GM12865 (cell line): ENCODE measurements at regions not wholly inside any gene's neighbourhood (a gene's known extent, or its start where the extent isn't known, plus 50 kb on each side); places are given as distances from the start of the nearest gene placed in this dataset.

Experiments used
- DNase-seq: peaks from one replicate; pipeline ENCODE4 v3.0.0; 2010; ENCODE audit warnings: low read depth
- H3K4me3 ChIP-seq: 2 replicates; pipeline ENCODE4 v1.5.1; 2011; ENCODE audit warnings: mild to moderate bottlenecking, low read depth, low read length, control low read depth
- TF ChIP-seq, protein P1 (sequence below): IDR thresholded peaks from 2 replicates; pipeline ENCODE4 v1.5.1; 2011; ENCODE audit warnings: low read length, control low read depth, low read depth, inconsistent platforms; ENCODE audit not compliant: insufficient read depth; ENCODE audit errors: missing control alignments

DNA sequence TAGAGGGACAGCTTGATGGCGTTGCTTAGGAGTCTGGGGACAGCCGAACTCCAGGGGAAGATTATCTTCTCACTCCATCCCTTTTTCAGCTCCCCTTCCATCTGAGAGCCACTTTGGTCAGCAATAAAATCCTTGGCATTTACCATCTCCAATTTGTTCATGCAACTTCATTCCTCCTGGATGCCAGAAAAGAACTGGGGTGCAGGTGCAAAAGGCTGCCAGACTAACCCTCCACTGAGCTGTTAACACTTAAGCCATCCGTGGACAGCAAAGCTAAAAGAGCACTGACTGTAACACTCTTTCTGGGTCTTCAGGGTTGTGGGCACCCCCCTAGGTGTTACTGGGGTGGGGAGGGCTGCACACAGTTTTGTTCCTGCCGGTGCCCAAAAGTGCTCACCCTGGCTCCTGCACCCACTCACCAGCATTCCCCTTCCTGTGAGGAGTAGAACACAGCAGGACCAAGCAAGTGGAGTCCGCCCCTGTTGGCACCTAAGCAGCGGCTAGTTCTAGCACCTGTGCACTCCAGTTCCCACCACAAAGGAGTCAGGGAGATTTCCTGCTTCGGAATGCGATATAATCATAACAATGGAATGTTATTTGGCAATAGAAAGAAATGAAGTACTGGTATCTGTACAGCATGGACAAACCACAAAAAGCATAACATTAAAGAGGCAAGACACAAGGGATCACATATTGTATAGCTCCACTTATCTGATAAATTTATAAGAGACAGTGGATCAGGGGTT is 95.1 kb downstream of the NPY start:
- H3K4me3 ChIP-seq: no peak overlapping the region
- TF ChIP-seq, protein P1, sequence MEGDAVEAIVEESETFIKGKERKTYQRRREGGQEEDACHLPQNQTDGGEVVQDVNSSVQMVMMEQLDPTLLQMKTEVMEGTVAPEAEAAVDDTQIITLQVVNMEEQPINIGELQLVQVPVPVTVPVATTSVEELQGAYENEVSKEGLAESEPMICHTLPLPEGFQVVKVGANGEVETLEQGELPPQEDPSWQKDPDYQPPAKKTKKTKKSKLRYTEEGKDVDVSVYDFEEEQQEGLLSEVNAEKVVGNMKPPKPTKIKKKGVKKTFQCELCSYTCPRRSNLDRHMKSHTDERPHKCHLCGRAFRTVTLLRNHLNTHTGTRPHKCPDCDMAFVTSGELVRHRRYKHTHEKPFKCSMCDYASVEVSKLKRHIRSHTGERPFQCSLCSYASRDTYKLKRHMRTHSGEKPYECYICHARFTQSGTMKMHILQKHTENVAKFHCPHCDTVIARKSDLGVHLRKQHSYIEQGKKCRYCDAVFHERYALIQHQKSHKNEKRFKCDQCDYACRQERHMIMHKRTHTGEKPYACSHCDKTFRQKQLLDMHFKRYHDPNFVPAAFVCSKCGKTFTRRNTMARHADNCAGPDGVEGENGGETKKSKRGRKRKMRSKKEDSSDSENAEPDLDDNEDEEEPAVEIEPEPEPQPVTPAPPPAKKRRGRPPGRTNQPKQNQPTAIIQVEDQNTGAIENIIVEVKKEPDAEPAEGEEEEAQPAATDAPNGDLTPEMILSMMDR: no peak
- no peak for DNase-seq

DNA sequence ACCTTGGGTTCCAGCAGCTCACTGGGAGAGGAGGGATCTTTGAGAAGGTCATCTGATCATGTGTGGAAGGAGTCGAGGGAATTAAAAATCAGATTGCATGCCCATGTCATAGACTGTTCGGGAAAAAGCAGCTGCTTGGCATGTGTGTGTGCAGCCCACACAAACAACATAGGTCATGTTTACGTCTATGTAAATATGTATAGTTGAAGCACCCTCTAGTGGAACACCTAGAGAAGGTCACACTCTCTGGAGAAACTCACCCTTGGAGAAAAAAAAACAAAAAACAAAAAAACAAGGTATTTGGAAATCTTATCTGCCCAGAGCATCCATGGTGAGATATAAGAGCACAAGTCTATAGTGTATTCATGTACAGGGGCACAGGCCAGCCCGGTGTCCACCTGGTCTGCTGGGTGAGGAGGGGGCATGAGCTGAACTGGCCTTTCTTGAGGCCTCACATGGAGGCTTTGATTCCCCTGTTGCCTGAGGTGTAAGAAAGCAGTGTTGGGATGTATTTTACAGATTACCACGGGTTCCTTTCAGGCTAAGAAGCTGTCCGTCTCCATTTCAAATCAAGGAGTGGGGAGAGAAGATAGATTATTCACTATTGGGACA is 98.0 kb downstream of the NPY start:
- DNase-seq: peak; percentile 62
- TF ChIP-seq, protein P1: peak; percentile 60
- no peak overlapping the region for H3K4me3 ChIP-seq

GRCh38 chr7:24383055-24383454 is 99.1 kb downstream of the NPY start:
- no peak overlapping the region for H3K4me3 ChIP-seq
- TF ChIP-seq, protein P1: no peak
- no peak for DNase-seq

- no peak overlapping the region; the same call in 1 of the 2 replicates for H3K4me3 ChIP-seq
- TF ChIP-seq, protein P1: no peak
- peak; percentile 40 for DNase-seq
Observed at GRCh38 chr7:24384362-24385030, 100.5 kb downstream of the NPY start.

DNA sequence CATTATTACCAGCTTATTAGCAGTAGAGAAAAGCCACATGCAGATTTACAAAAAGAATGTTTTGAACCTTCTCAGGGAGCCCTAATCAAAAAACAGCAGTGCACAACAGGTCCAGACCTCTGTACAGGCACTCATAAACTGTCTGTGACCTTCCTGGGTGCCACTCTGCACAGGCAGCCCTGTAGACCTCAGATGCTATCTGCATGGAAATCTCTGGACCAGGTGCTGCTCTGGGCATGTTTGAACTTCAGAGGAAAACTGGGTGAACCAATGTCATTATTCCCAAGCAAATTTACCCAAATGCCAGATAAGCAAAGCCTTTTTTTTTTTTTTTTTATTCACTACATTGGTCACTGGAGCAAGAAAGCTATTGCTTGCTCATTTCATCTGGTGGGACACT is 104.2 kb downstream of the NPY start:
- H3K4me3 ChIP-seq: no peak overlapping the region
- DNase-seq: no peak
- TF ChIP-seq, protein P1: no peak

- TF ChIP-seq, protein P1: no peak
- DNase-seq: no peak
- no peak overlapping the region for H3K4me3 ChIP-seq
Observed at GRCh38 chr7:24390376-24391157, 106.6 kb downstream of the NPY start.
